Motor neuron (in vitro differentiated cells): ENCODE measurements at regions not wholly inside any gene's neighbourhood (a gene's known extent, or its start where the extent isn't known, plus 50 kb on each side); places are given as distances from the start of the nearest gene placed in this dataset.

ENCODE experiments used
- ATAC-seq, 8 experiments: fragments of 200-7000 bp; cut with Tn5 transposase; replicated peaks in 6 of 8; 2 replicates each; pipeline ENCODE4 v1.8.0; 2021; ENCODE audit warnings: mild to moderate bottlenecking in 8 of 8, moderate library complexity in 8 of 8
- H3K27ac ChIP-seq, 2 donors: fragments of 250-450 bp; sonication (Bioruptor Pico); 2 replicates each; pipeline ENCODE4 v1.9.0; 2021; ENCODE audit warnings: antibody characterized with exemption in 2 of 2, mild to moderate bottlenecking in 2 of 2, moderate library complexity in 1 of 2
- H3K4me1 ChIP-seq, 2 donors: fragments of 250-450 bp; sonication (Bioruptor Pico); replicated peaks in 1 of 2; 2 replicates each; pipeline ENCODE4 v1.6.1; 2021; ENCODE audit warnings: antibody characterized with exemption in 2 of 2, mild to moderate bottlenecking in 2 of 2, moderate library complexity in 1 of 2
- H3K4me3 ChIP-seq, 5 donors: fragments of 250-450 bp; sonication (Bioruptor Pico); 2 replicates each; pipeline ENCODE4 v1.9.0; 2021; ENCODE audit warnings: antibody characterized with exemption in 5 of 5, mild to moderate bottlenecking in 5 of 5, moderate library complexity in 4 of 5
- WGBS, 10 experiments: fragments of 450-650 bp; shearing (Covaris generic); methylation state at CpG; one replicate each; pipeline ENCODE4 v1.0.0; 2022; 5-methylcytosine and 5-hydroxymethylcytosine counted together
- in situ Hi-C, 9 experiments: fragments of 400-800 bp; cut with MboI; loops; one replicate each; pipeline ENCODE4 v1.15.0; 2021; ENCODE audit warnings: low sequenced_read_pairs in 9 of 9, low pct_unique_long_range_greater_than_20kb in 2 of 9; ENCODE audit not compliant: unreplicated experiment in 9 of 9

DNA sequence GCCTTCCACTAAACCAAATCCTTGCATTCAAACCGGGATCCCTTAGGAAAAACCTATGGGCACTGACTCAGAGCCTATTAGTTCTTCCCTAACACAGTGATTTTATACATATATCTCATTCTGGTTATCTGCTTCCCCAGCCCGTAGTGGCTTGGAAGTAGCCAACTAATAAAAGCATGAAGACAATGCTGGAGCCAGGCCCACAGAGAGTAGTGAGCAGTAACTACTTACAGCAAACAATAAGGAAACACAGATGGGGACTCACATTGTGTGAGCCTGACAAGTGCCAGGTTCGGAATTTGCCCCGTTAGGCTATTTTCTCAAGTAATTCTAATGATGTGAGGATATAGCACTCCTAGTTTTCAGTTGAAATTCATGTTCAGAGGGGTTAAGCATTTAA, 83.3 kb upstream of the OR5AK2 start:
- H3K27ac ChIP-seq = no peak overlapping the region
- WGBS, 10 experiments = 0 to 100% (median 62%) methylated on average over 1 to 4 of the region's 4 CpGs; no CpG with 5 or more reads in 1 of the 10 experiments
- no peak overlapping the region for H3K4me3 ChIP-seq
- in situ Hi-C loops = no loop called here
- no peaks in the 10 kb centered on the region for H3K4me1 ChIP-seq
- no peak for ATAC-seq

DNA sequence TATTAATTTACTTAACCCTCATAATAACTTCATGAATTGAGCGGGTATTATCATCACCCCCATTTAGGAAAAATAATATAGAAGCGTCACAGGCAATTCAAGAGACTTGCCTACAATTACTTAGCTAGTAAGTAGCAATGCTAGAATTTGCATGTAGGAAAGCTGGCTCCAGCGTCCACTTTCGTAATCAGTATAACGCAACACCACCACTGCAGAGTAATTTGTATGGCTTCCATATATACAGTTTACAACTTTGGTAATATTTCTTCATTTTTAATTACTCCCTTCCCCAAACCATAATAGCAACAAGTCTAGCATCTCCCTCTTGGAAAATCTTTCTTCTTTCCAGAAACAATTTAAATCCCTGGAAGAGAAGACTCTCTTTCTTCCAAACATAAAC, 89.9 kb upstream of the OR5AK2 start:
- ATAC-seq = no peak
- in situ Hi-C loops = no loop called here
- H3K4me3 ChIP-seq = no peak overlapping the region
- H3K27ac ChIP-seq = no peak overlapping the region
- 0 to 100% (median 82%) methylated on average over 3 to 5 of the region's 5 CpGs for WGBS, 10 experiments
- no peaks in the 10 kb centered on the region for H3K4me1 ChIP-seq

DNA sequence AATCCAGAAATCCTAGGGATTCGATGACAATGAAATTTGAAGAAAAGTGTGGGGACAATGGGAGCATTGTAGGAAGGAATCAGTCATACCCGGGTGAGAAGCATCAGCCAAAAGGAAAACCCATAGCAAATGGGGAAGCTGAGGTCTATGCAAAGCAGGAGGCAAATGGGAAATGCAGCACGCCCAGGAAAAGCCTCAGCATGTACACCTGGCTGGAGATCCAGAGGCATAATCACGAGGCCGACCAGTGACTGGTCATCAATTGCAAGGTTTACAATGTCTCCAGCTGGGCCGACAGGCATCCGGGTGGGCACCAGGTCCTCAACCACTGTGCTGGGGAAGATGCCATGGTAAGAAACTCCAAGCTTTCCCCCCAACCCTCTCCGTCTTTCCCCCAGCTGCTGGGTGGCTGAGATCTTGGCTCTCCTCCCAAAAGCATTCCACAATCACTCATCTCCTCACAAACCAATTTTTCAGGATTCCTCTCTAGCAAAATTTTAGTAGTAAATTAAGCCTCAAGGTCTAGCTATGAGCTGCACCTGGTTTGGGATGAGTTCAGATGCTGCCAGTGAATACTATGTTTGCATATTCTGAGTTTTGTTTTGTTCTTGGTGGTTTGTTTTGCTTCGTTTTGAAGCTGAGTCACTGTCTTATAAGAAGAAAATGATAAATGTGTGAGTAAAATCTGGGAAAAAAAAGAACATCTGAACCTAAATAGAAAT, 98.0 kb upstream of the OR5AK2 start:
- no peak overlapping the region for H3K4me3 ChIP-seq
- peak in 1 of 8 experiments; percentile 52 for ATAC-seq
- 13 to 86% (median 58%) methylated on average over 2 to 9 of the region's 9 CpGs for WGBS, 10 experiments
- H3K27ac ChIP-seq = no peak overlapping the region
- in situ Hi-C loops = no loop called here
- no peaks in the 10 kb centered on the region for H3K4me1 ChIP-seq

- H3K4me1 ChIP-seq = no peaks in the 10 kb centered on the region
- H3K4me3 ChIP-seq = no peak overlapping the region
- no peak for ATAC-seq
- in situ Hi-C loops = no loop called here
- WGBS, 10 experiments = 0 to 83% (median 30%) methylated on average over 1 to 4 of the region's 4 CpGs; no CpG with 5 or more reads in 3 of the 10 experiments
- H3K27ac ChIP-seq = no peak overlapping the region
These were observed 98.7 kb upstream of the OR5AK2 start for GRCh38 chr11:56889986-56890385.

- 30 to 100% (median 75%) methylated on average over 1 to 3 of the region's 3 CpGs; no CpG with 5 or more reads in 1 of the 10 experiments for WGBS, 10 experiments
- in situ Hi-C loops = no loop called here
These were observed 100.8 kb upstream of the OR5AK2 start for GRCh38 chr11:56887940-56888339.

DNA sequence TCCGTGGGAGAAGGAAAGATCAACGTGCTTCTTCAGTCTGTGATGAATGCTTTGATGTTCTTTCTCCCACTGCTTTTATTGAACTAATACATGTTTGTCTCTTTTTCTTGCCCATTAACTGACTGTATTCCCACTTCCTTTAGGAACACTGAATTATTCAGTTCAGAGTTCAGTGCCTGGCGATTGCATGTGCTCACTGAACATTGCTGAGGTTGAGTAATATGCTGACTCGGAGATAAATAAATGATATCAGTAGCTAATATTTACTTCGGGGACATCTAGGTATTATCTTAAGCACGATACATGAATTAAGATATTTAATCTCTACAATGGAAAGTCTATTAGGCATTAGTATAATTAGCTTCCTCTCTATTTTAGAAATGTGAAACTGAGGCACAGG, 102.3 kb upstream of the OR5AK2 start:
- no peak for ATAC-seq
- Histone ChIP-seq H3K4me3 (no peak overlapping the region), H3K4me1 (no peaks in the 10 kb centered on the region), H3K27ac (no peak overlapping the region)
- 0 to 90% (median 63%) methylated on average over 2 to 6 of the region's 6 CpGs; no CpG with 5 or more reads in 1 of the 10 experiments for WGBS, 10 experiments
- in situ Hi-C loops = no loop called here

More at GRCh38 chr11:56887940-56888339, 100.8 kb upstream of the OR5AK2 start:
- no peak for ATAC-seq
- Histone ChIP-seq H3K4me1 (no peaks in the 10 kb centered on the region), H3K4me3 (no peak overlapping the region), H3K27ac (no peak overlapping the region)

- in situ Hi-C loops = no loop called here
- H3K4me1 ChIP-seq = no peaks in the 10 kb centered on the region
- WGBS, 10 experiments = 0 to 96% (median 66%) methylated on average over 1 to 2 of the region's 2 CpGs; no CpG with 5 or more reads in 2 of the 10 experiments
- H3K27ac ChIP-seq = no peak overlapping the region
- no peak for ATAC-seq
- H3K4me3 ChIP-seq = no peak overlapping the region
These were observed 102.9 kb upstream of the OR5AK2 start for GRCh38 chr11:56885854-56886253.

DNA sequence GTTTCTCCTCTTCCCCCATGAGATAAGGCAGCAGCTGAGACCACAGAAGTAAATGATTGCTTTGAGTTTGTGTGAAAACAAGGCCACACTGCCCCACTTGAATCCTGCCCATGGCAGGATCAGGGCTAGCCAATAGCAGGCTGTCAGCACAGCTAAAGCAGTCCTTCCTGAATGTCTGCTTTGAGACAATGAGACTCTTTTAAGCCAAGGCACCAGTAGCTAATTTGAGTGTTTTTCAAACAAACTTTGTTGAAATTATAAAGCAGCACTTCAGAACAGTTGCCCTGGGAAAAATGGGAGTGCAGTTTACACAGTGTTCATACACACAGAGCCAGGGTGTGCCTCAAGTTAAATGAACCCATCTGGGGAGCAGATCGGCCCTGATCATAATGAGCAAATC, 103.5 kb upstream of the OR5AK2 start:
- 0 to 100% (median 86%) methylated on average over 1 of the region's 1 CpG; no CpG with 5 or more reads in 5 of the 10 experiments for WGBS, 10 experiments
- Histone ChIP-seq H3K4me3 (no peak overlapping the region), H3K27ac (no peak overlapping the region), H3K4me1 (no peaks in the 10 kb centered on the region)
- in situ Hi-C loops = no loop called here
- ATAC-seq = peak in 4 of 8 experiments; percentile 53 to 95 (median 69)

DNA sequence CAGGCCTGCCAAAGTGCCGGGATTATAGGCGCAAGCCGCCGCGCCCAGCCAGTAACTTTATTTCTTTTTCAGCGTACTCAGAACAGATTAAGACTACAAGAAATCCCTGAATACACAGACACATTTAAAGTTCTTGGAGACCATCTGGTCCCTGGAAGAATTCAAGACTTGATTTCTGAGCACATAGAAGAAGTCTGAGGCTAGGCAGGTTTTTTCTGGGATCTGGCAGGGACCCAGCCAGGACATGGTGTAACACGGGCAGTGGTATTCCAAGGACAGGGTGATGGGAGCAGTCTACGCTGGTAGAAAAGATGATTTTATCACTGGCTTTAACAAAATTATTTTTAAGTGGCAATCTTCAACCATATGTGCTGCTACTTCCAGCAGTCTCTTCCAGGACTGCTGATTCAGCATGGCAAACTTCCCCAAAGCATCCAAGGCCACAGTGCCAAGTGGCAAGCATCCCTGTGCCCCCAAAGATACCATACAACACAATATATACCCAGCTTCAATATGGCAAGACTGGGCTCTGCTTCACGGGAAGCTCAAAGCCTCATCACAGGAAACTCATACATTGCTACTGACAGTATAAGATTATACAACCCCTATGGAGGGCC, 105.2 kb upstream of the OR5AK2 start:
- no peak for ATAC-seq
- Histone ChIP-seq H3K27ac (no peak overlapping the region), H3K4me3 (no peak overlapping the region), H3K4me1 (no peaks in the 10 kb centered on the region)
- in situ Hi-C loops = no loop called here
- 30 to 100% (median 86%) methylated on average over 1 to 9 of the region's 9 CpGs; no CpG with 5 or more reads in 1 of the 10 experiments for WGBS, 10 experiments

GRCh38 chr11:56876621-56877275, 112.0 kb upstream of the OR5AK2 start:
- peak in 2 of 8 experiments; percentile 48 to 54 for ATAC-seq
- H3K4me1 ChIP-seq = no peaks in the 10 kb centered on the region
- no peak overlapping the region for H3K4me3 ChIP-seq
- WGBS, 10 experiments = 3 to 90% (median 80%) methylated on average over 1 to 3 of the region's 3 CpGs; no CpG with 5 or more reads in 3 of the 10 experiments
- H3K27ac ChIP-seq = no peak overlapping the region
- in situ Hi-C loops = no loop called here

GRCh38 chr11:56855217-56855616, 106.7 kb upstream of the OR9G4 start:
- Histone ChIP-seq H3K4me1 (no peaks in the 10 kb centered on the region), H3K27ac (no peak overlapping the region), H3K4me3 (no peak overlapping the region)
- in situ Hi-C loops = loop anchor here in 1 of 9 experiments (25.0 kb wide), 1 partner anchor 382 kb away; the partner anchor contains the start of gene APLNR
- no peak for ATAC-seq
- 0 to 94% (median 50%) methylated on average over 1 to 2 of the region's 2 CpGs; no CpG with 5 or more reads in 1 of the 10 experiments for WGBS, 10 experiments

- in situ Hi-C loops = loop anchor here in 1 of 9 experiments (25.0 kb wide), 1 partner anchor 385 kb away; the partner anchor contains the start of gene APLNR
- no peak for ATAC-seq
- peaks cover 12 to 15% of the 10 kb centered on the region in 2 donors for H3K4me1 ChIP-seq
- H3K4me3 ChIP-seq = no peak overlapping the region
- H3K27ac ChIP-seq = no peak overlapping the region
- 33 to 100% (median 62%) methylated on average over 1 of the region's 1 CpG; no CpG with 5 or more reads in 4 of the 10 experiments for WGBS, 10 experiments
These were observed 103.6 kb upstream of the OR9G4 start for GRCh38 chr11:56852131-56852530.

DNA sequence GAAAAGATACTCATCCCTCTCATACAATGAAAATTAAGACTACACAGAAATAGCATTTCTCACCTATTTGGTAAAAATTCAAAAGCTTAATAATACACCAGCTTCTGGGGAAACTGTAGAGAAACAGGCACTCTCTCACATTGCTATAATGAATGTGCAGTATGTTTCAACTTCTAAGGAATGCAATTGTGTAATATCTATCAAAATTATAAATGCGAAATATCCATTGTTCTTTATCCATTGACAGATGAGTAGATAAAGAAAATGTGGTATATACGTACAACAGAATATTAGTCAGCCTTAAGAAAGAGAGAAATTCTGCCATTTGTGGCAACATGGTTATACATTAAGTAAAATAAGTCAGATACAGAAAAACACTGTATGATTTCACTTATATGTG, 101.4 kb upstream of the OR9G4 start:
- 0 to 100% (median 77%) methylated on average over 1 to 2 of the region's 2 CpGs; no CpG with 5 or more reads in 1 of the 10 experiments for WGBS, 10 experiments
- in situ Hi-C loops = loop anchor here (10.0 to 25.0 kb wide), 6 partner anchors 262 to 412 kb away; partner anchors contain the start of gene APLNR (in 2 of the 9)
- no peak for ATAC-seq

More for the DNA sequence above, 101.4 kb upstream of the OR9G4 start:
- Histone ChIP-seq H3K4me1 (peaks cover 20% of the 10 kb centered on the region in 2 donors), H3K27ac (no peak overlapping the region), H3K4me3 (no peak overlapping the region)
